ENCODE measurements at regions not wholly inside any gene's neighbourhood (a gene's known extent, or its start where the extent isn't known, plus 50 kb on each side); places are given as distances from the start of the nearest gene placed in this dataset.
A peak's percentile ranks its signal among the peaks of the same experiment; 100 is the strongest.
"Not testable (repeated sequence)": the region's sequence is repeated elsewhere in the genome, so short reads cannot be mapped to it uniquely, and the experiment has no call there.

- H3K4me1 ChIP-seq (ENCODE audit: control insufficient read depth, insufficient read depth, low read length): no peaks in the 10 kb centered on the region
- H3K9ac ChIP-seq (ENCODE audit: low read depth, low read length): no peak overlapping the region
- no peak overlapping the region for H3K4me3 ChIP-seq (ENCODE audit: low read length)
- H3K27me3 ChIP-seq (ENCODE audit: control insufficient read depth, insufficient read depth, low read length): no peaks in the 10 kb centered on the region
- H3K4me2 ChIP-seq (ENCODE audit: low read length): no peak overlapping the region
- no peaks in the 10 kb centered on the region for H3K36me3 ChIP-seq (ENCODE audit: insufficient read depth, low read length)
- H3K9me3 ChIP-seq (replicated peaks; ENCODE audit: low read length): no peaks in the 10 kb centered on the region
Observed at GRCh38 chr14:83607682-83608081, 1922.3 kb upstream of the FLRT2 start.

GRCh38 chr14:83611491-83611890 is 1918.5 kb upstream of the FLRT2 start:
- H3K9me3 ChIP-seq (replicated peaks; ENCODE audit: low read length): no peaks in the 10 kb centered on the region
- no peak overlapping the region for H3K4me2 ChIP-seq (ENCODE audit: low read length)
- no peaks in the 10 kb centered on the region for H3K36me3 ChIP-seq (ENCODE audit: insufficient read depth, low read length)
- H3K9ac ChIP-seq (ENCODE audit: low read depth, low read length): no peak overlapping the region
- no peak overlapping the region for H3K4me3 ChIP-seq (ENCODE audit: low read length)
- H3K4me1 ChIP-seq (ENCODE audit: control insufficient read depth, insufficient read depth, low read length): no peaks in the 10 kb centered on the region
- no peaks in the 10 kb centered on the region for H3K27me3 ChIP-seq (ENCODE audit: control insufficient read depth, insufficient read depth, low read length)

GRCh38 chr14:83611906-83612390 is 1918.0 kb upstream of the FLRT2 start:
- H3K4me1 ChIP-seq (ENCODE audit: control insufficient read depth, insufficient read depth, low read length): no peaks in the 10 kb centered on the region
- no peaks in the 10 kb centered on the region for H3K36me3 ChIP-seq (ENCODE audit: insufficient read depth, low read length)
- H3K9me3 ChIP-seq (replicated peaks; ENCODE audit: low read length): no peaks in the 10 kb centered on the region
- no peaks in the 10 kb centered on the region for H3K27me3 ChIP-seq (ENCODE audit: control insufficient read depth, insufficient read depth, low read length)
- no peak overlapping the region for H3K9ac ChIP-seq (ENCODE audit: low read depth, low read length)
- no peak overlapping the region for H3K4me2 ChIP-seq (ENCODE audit: low read length)
- H3K4me3 ChIP-seq (ENCODE audit: low read length): no peak overlapping the region

DNA sequence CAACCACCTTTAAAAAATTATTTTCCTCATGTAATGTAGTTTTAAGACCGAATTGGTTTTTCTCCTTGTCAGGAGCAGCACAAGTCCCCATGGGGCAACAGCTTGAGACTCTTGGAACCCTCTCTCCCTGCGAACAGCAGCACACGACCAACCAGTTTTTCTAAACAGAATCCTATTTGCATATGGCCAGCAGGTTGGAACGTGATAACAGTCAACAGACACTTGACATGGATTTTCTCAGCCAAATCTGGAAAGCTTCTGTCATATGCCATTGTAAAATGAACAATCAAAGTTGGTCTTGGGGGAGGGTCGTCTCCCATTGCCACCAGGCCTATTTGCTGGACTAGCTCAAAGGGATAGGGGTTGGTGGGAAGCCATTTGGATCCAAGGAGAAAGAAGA is 1915.0 kb upstream of the FLRT2 start:
- H3K9ac ChIP-seq (ENCODE audit: low read depth, low read length): no peak overlapping the region
- H3K4me1 ChIP-seq (ENCODE audit: control insufficient read depth, insufficient read depth, low read length): no peaks in the 10 kb centered on the region
- H3K27me3 ChIP-seq (ENCODE audit: control insufficient read depth, insufficient read depth, low read length): no peaks in the 10 kb centered on the region
- no peaks in the 10 kb centered on the region for H3K36me3 ChIP-seq (ENCODE audit: insufficient read depth, low read length)
- no peaks in the 10 kb centered on the region for H3K9me3 ChIP-seq (replicated peaks; ENCODE audit: low read length)
- H3K4me2 ChIP-seq (ENCODE audit: low read length): no peak overlapping the region
- H3K4me3 ChIP-seq (ENCODE audit: low read length): no peak overlapping the region

DNA sequence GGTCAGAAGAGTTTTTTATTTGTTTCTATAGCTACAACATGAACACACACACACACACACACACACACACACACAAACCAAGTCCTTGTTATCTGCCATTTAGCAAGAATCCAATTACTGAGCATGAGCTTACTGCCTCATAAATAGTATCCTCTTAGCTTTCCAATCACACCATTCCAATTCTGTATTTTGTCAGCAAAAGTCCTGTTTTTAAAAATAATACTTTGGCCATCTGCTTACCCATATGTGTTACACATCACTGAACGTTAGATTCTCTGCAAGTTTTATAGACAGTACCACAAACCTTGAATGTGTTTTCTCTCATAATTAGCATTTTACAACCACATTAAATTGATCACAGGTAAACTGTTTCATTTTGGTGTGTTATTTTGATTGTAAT is 1905.4 kb upstream of the FLRT2 start:
- Histone ChIP-seq H3K36me3 (ENCODE audit: insufficient read depth, low read length) (no peaks in the 10 kb centered on the region), H3K4me3 (ENCODE audit: low read length) (no peak overlapping the region), H3K4me2 (ENCODE audit: low read length) (peak overlapping the region; percentile 57), H3K4me1 (ENCODE audit: control insufficient read depth, insufficient read depth, low read length) (no peaks in the 10 kb centered on the region), H3K9me3 (replicated peaks; ENCODE audit: low read length) (no peaks in the 10 kb centered on the region), H3K9ac (ENCODE audit: low read depth, low read length) (no peak overlapping the region), H3K27me3 (ENCODE audit: control insufficient read depth, insufficient read depth, low read length) (no peaks in the 10 kb centered on the region)

DNA sequence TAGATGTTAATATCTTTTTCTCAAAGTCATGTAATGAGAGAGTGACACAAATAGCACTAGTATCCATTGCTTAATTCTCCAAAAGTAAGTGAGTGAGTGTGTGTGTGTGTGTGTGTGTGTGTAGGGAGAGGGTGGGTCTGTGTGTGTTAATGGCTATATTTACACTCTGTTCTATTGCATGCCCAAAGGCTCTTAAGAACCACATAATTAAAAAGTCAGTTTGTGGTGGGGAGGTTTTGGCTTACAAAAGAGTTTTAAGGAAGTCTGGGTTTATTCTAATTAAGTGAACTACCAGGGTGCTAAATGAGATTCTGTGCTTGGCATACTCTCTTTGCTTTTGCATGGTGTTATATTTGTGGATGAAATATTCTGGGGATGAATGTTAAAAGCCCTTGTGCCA is 1897.6 kb upstream of the FLRT2 start:
- Histone ChIP-seq H3K4me3 (ENCODE audit: low read length) (no peak overlapping the region), H3K9me3 (replicated peaks; ENCODE audit: low read length) (no peaks in the 10 kb centered on the region), H3K27me3 (ENCODE audit: control insufficient read depth, insufficient read depth, low read length) (no peaks in the 10 kb centered on the region), H3K9ac (ENCODE audit: low read depth, low read length) (no peak overlapping the region), H3K36me3 (ENCODE audit: insufficient read depth, low read length) (no peaks in the 10 kb centered on the region), H3K4me2 (ENCODE audit: low read length) (no peak overlapping the region), H3K4me1 (ENCODE audit: control insufficient read depth, insufficient read depth, low read length) (no peaks in the 10 kb centered on the region)

DNA sequence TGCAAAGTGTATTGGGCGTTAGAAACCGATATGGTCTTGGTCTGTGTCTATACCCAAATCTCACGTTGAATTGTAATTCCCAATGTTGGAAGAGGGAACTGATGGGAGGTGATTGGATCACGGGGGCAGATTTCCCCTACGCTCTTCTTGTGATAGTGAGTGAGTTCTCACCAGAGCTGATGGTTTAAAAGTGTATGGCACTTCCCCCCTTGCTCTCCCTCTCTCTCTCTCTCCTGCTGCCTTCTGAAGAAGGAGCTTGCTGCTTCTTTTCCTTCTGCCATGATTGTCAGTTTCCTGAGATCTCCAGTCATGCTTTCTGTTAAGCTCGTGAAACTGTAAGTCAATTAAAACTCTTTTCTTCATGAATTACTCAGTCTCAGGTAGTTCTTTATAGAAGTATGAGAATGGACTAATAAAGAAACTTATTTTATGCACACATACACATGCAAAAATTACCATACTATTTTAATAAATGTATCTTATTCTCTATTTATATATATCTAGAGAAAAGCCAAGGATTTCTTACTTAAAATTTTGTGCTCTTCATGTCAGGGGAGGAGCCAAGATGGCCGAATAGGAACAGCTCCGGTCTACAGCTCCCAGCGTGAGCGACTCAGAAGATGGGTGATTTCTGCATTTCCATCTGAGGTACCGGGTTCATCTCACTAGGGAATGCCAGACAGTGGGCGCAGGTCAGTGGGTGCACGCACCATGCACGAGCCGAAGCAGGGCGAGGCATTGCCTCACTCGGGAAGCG is 1891.0 kb upstream of the FLRT2 start:
- no peaks in the 10 kb centered on the region for H3K36me3 ChIP-seq (ENCODE audit: insufficient read depth, low read length)
- H3K4me1 ChIP-seq (ENCODE audit: control insufficient read depth, insufficient read depth, low read length): no peaks in the 10 kb centered on the region
- no peaks in the 10 kb centered on the region for H3K9me3 ChIP-seq (replicated peaks; ENCODE audit: low read length)
- no peak overlapping the region for H3K9ac ChIP-seq (ENCODE audit: low read depth, low read length)
- no peak overlapping the region for H3K4me3 ChIP-seq (ENCODE audit: low read length)
- no peaks in the 10 kb centered on the region for H3K27me3 ChIP-seq (ENCODE audit: control insufficient read depth, insufficient read depth, low read length)
- H3K4me2 ChIP-seq (ENCODE audit: low read length): no peak overlapping the region

DNA sequence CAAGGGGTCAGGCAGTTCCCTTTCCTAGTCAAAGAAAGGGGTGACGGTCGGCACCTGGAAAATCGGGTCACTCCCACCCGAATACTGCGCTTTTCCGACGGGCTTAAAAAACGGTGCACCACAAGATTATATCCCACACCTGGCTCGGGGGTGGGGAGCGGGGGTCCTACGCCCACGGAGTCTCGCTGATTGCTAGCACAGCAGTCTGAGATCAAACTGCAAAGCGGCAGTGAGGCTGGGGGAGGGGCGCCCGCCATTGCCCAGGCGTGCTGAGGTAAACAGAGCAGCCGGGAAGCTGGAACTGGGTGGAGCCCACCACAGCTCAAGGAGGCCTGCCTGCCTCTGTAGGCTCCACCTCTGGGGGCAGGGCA is 1890.5 kb upstream of the FLRT2 start:
- not testable (repeated sequence) for H3K4me2 ChIP-seq (ENCODE audit: low read length); H3K27me3 ChIP-seq (ENCODE audit: control insufficient read depth, insufficient read depth, low read length); H3K9me3 ChIP-seq (replicated peaks; ENCODE audit: low read length); H3K4me3 ChIP-seq (ENCODE audit: low read length); H3K36me3 ChIP-seq (ENCODE audit: insufficient read depth, low read length); H3K4me1 ChIP-seq (ENCODE audit: control insufficient read depth, insufficient read depth, low read length); H3K9ac ChIP-seq (ENCODE audit: low read depth, low read length)

- Histone ChIP-seq H3K9ac (ENCODE audit: low read depth, low read length) (no peak overlapping the region), H3K4me2 (ENCODE audit: low read length) (no peak overlapping the region), H3K36me3 (ENCODE audit: insufficient read depth, low read length) (no peaks in the 10 kb centered on the region)
Observed at GRCh38 chr14:83646228-83646627, 1883.7 kb upstream of the FLRT2 start.

GRCh38 chr14:83660597-83660996 is 1869.3 kb upstream of the FLRT2 start:
- H3K9me3 ChIP-seq (replicated peaks; ENCODE audit: low read length): no peaks in the 10 kb centered on the region

More at GRCh38 chr14:83646228-83646627, 1883.7 kb upstream of the FLRT2 start:
- Histone ChIP-seq H3K27me3 (ENCODE audit: control insufficient read depth, insufficient read depth, low read length) (no peaks in the 10 kb centered on the region), H3K4me3 (ENCODE audit: low read length) (no peak overlapping the region), H3K9me3 (replicated peaks; ENCODE audit: low read length) (no peaks in the 10 kb centered on the region), H3K4me1 (ENCODE audit: control insufficient read depth, insufficient read depth, low read length) (no peaks in the 10 kb centered on the region)

DNA sequence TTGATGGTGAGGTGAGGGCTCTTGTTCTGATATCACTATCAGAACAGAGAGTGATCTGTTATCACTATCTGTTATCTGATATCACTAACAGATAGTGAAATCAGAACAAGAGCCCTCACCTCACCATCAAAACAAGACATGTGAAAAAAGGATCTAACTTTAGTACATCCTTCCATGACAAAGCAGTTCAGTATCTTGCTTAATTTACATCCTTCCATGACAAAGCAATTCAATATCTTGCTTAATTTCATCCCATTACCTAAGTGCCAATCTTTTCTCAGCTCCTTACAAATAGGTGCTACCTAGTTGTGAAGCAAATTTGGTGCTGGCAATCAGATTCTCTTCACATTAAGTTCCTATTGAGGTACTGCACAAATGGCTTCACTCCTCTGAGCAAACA is 1865.6 kb upstream of the FLRT2 start:
- Histone ChIP-seq H3K9me3 (replicated peaks; ENCODE audit: low read length) (no peaks in the 10 kb centered on the region), H3K9ac (ENCODE audit: low read depth, low read length) (no peak overlapping the region), H3K4me2 (ENCODE audit: low read length) (no peak overlapping the region), H3K4me3 (ENCODE audit: low read length) (no peak overlapping the region), H3K36me3 (ENCODE audit: insufficient read depth, low read length) (no peaks in the 10 kb centered on the region), H3K4me1 (ENCODE audit: control insufficient read depth, insufficient read depth, low read length) (no peaks in the 10 kb centered on the region), H3K27me3 (ENCODE audit: control insufficient read depth, insufficient read depth, low read length) (no peaks in the 10 kb centered on the region)

More at GRCh38 chr14:83660597-83660996, 1869.3 kb upstream of the FLRT2 start:
- Histone ChIP-seq H3K36me3 (ENCODE audit: insufficient read depth, low read length) (no peaks in the 10 kb centered on the region), H3K4me3 (ENCODE audit: low read length) (no peak overlapping the region), H3K9ac (ENCODE audit: low read depth, low read length) (no peak overlapping the region), H3K4me1 (ENCODE audit: control insufficient read depth, insufficient read depth, low read length) (no peaks in the 10 kb centered on the region), H3K4me2 (ENCODE audit: low read length) (no peak overlapping the region), H3K27me3 (ENCODE audit: control insufficient read depth, insufficient read depth, low read length) (no peaks in the 10 kb centered on the region)

DNA sequence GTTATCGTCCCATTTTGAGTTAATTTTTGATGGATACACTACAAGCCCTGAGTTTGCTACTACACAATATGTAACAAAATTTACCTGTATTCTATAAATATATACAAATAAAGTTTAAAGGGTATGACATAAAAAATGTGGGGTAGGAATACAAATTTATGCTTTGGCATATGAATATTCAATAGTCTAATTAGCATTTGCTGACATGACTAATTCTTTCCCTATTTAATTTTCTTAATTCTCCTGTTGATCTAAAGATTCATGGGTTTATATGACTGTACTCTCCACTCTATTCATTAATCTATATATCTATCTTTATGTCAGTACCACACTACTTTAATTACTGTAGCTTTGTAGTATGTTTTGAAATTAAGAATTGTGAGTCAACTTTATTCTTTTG is 1840.7 kb upstream of the FLRT2 start:
- no peaks in the 10 kb centered on the region for H3K4me1 ChIP-seq (ENCODE audit: control insufficient read depth, insufficient read depth, low read length)
- H3K4me2 ChIP-seq (ENCODE audit: low read length): no peak overlapping the region
- H3K9me3 ChIP-seq (replicated peaks; ENCODE audit: low read length): no peaks in the 10 kb centered on the region
- no peaks in the 10 kb centered on the region for H3K36me3 ChIP-seq (ENCODE audit: insufficient read depth, low read length)
- H3K9ac ChIP-seq (ENCODE audit: low read depth, low read length): no peak overlapping the region
- H3K4me3 ChIP-seq (ENCODE audit: low read length): no peak overlapping the region
- H3K27me3 ChIP-seq (ENCODE audit: control insufficient read depth, insufficient read depth, low read length): no peaks in the 10 kb centered on the region
